ENCODE measurements at regions not wholly inside any gene's neighbourhood (a gene's known extent, or its start where the extent isn't known, plus 50 kb on each side); places are given as distances from the start of the nearest gene placed in this dataset.
"Not testable (repeated sequence)": the region's sequence is repeated elsewhere in the genome, so short reads cannot be mapped to it uniquely, and the experiment has no call there.

- no peak for DNase-seq
These were observed 359.9 kb downstream of the ICE1 start for GRCh38 chr5:5782402-5782801.

GRCh38 chr5:5781335-5781734, 358.9 kb downstream of the ICE1 start:
- no peak for DNase-seq

- DNase-seq: no peak
These were observed 357.8 kb downstream of the ICE1 start for GRCh38 chr5:5780253-5780652.

- no peak for DNase-seq
These were observed 354.5 kb downstream of the ICE1 start for GRCh38 chr5:5777013-5777412.

- DNase-seq: no peak
These were observed 349.7 kb downstream of the ICE1 start for GRCh38 chr5:5772202-5772601.

- no peak for DNase-seq
These were observed 348.3 kb downstream of the ICE1 start for GRCh38 chr5:5770825-5771224.

- no peak for DNase-seq
These were observed 344.9 kb downstream of the ICE1 start for GRCh38 chr5:5767286-5767928.

- DNase-seq: no peak
These were observed 342.8 kb downstream of the ICE1 start for GRCh38 chr5:5765066-5765850.

- no peak for DNase-seq
These were observed 341.8 kb downstream of the ICE1 start for GRCh38 chr5:5764246-5764645.

- no peak for DNase-seq
These were observed 334.3 kb downstream of the ICE1 start for GRCh38 chr5:5756762-5757161.

- DNase-seq: no peak
These were observed 333.4 kb downstream of the ICE1 start for GRCh38 chr5:5755888-5756287.

- no peak for DNase-seq
These were observed 330.4 kb downstream of the ICE1 start for GRCh38 chr5:5752844-5753243.

GRCh38 chr5:5751987-5752386, 329.5 kb downstream of the ICE1 start:
- no peak for DNase-seq

GRCh38 chr5:5751498-5751897, 329.0 kb downstream of the ICE1 start:
- DNase-seq: no peak

- no peak for DNase-seq
These were observed 318.9 kb downstream of the ICE1 start for GRCh38 chr5:5741418-5741817.

- no peak for DNase-seq
These were observed 317.0 kb downstream of the ICE1 start for GRCh38 chr5:5739490-5739945.

- no peak for DNase-seq
These were observed 316.5 kb downstream of the ICE1 start for GRCh38 chr5:5738797-5739489.

GRCh38 chr5:5736007-5736406, 313.5 kb downstream of the ICE1 start:
- no peak for DNase-seq

- DNase-seq: not testable (repeated sequence)
These were observed 310.6 kb downstream of the ICE1 start for GRCh38 chr5:5733058-5733457.

GRCh38 chr5:5726401-5726800, 303.9 kb downstream of the ICE1 start:
- DNase-seq: no peak

- DNase-seq: no peak
These were observed 299.4 kb downstream of the ICE1 start for GRCh38 chr5:5721881-5722280.

- no peak for DNase-seq
These were observed 296.8 kb downstream of the ICE1 start for GRCh38 chr5:5719292-5719691.

GRCh38 chr5:5716665-5717064, 294.2 kb downstream of the ICE1 start:
- DNase-seq: no peak

GRCh38 chr5:5711592-5711991, 289.1 kb downstream of the ICE1 start:
- DNase-seq: no peak

All from left hindlimb (tissue), 1 donor.